HAP-1 (cell line): ENCODE measurements at regions not wholly inside any gene's neighbourhood (a gene's known extent, or its start where the extent isn't known, plus 50 kb on each side); places are given as distances from the start of the nearest gene placed in this dataset.
"Not testable (repeated sequence)": the region's sequence is repeated elsewhere in the genome, so short reads cannot be mapped to it uniquely, and the experiment has no call there.

ENCODE experiments used
- DNase-seq, 2 experiments: peaks; one replicate each; pipeline ENCODE4 v3.0.0-alpha.2; 2016 to 2020; ENCODE audit warnings: low spot score in 2 of 2
- H3K27me3 ChIP-seq: fragments of 250-450 bp; sonication (Bioruptor Pico); 2 replicates; pipeline ENCODE4 v1.5.1; 2020; ENCODE audit warnings: low read depth, mild to moderate bottlenecking, moderate library complexity
- H3K36me3 ChIP-seq: fragments of 250-450 bp; sonication (Bioruptor Pico); replicated peaks from 2 replicates; pipeline ENCODE4 v1.5.1; 2020; ENCODE audit warnings: mild to moderate bottlenecking
- H3K4me1 ChIP-seq: fragments of 250-450 bp; sonication (Bioruptor Pico); 2 replicates; pipeline ENCODE4 v1.5.1; 2020; ENCODE audit warnings: mild to moderate bottlenecking
- H3K4me3 ChIP-seq: fragments of 250-450 bp; sonication (Bioruptor Pico); 2 replicates; pipeline ENCODE4 v1.5.1; 2020; ENCODE audit warnings: mild to moderate bottlenecking, moderate library complexity
- H3K9me3 ChIP-seq: fragments of 250-450 bp; sonication (Bioruptor Pico); 2 replicates; pipeline ENCODE4 v1.5.1; 2020; ENCODE audit warnings: mild to moderate bottlenecking, moderate library complexity
- in situ Hi-C: fragments of 300-500 bp; cut with MboI; formaldehyde crosslinking; loops from 3 replicates; pipeline ENCODE4 v1.14.3; 2020; ENCODE audit warnings: low sequenced_read_pairs, inconsistent platforms, mixed read lengths

- H3K4me3 ChIP-seq = no peak overlapping the region
- in situ Hi-C loops = no loop called here
- H3K9me3 ChIP-seq = 0 out of 2 replicates have a peak, but pooled peaks cover 2% of the 10 kb centered on the region
- no peaks in the 10 kb centered on the region for H3K27me3 ChIP-seq
- no peaks in the 10 kb centered on the region for H3K36me3 ChIP-seq
- H3K4me1 ChIP-seq = no peaks in the 10 kb centered on the region
- peak in 1 of 2 experiments; percentile 21 for DNase-seq
These were observed 851.2 kb upstream of the EYS start for GRCh38 chr6:66558189-66558588.

GRCh38 chr6:66556936-66557335 lies 849.9 kb upstream of the EYS start:
- no peaks in the 10 kb centered on the region for H3K27me3 ChIP-seq
- in situ Hi-C loops = no loop called here
- H3K9me3 ChIP-seq = 0 out of 2 replicates have a peak, but pooled peaks cover 2% of the 10 kb centered on the region
- no peaks in the 10 kb centered on the region for H3K36me3 ChIP-seq
- no peak overlapping the region for H3K4me3 ChIP-seq
- DNase-seq = no peak
- H3K4me1 ChIP-seq = no peaks in the 10 kb centered on the region

- no peak overlapping the region for H3K4me3 ChIP-seq
- H3K4me1 ChIP-seq = no peaks in the 10 kb centered on the region
- no peak for DNase-seq
- peaks cover 2% of the 10 kb centered on the region; the same call in 1 of the 2 replicates for H3K9me3 ChIP-seq
- no peaks in the 10 kb centered on the region for H3K27me3 ChIP-seq
- no peaks in the 10 kb centered on the region for H3K36me3 ChIP-seq
- in situ Hi-C loops = no loop called here
These were observed 848.1 kb upstream of the EYS start for GRCh38 chr6:66555082-66555481.

- no peak for DNase-seq
- H3K4me1 ChIP-seq = no peaks in the 10 kb centered on the region; the same call in 1 of the 2 replicates
- no peak overlapping the region for H3K4me3 ChIP-seq
- H3K36me3 ChIP-seq = no peaks in the 10 kb centered on the region
- H3K27me3 ChIP-seq = no peaks in the 10 kb centered on the region
- peaks cover 2% of the 10 kb centered on the region; the same call in 1 of the 2 replicates for H3K9me3 ChIP-seq
- in situ Hi-C loops = no loop called here
These were observed 846.4 kb upstream of the EYS start for GRCh38 chr6:66553441-66553840.

- in situ Hi-C loops = no loop called here
- no peak overlapping the region for H3K4me3 ChIP-seq
- DNase-seq = no peak
- no peaks in the 10 kb centered on the region for H3K36me3 ChIP-seq
- no peaks in the 10 kb centered on the region for H3K9me3 ChIP-seq
- H3K4me1 ChIP-seq = no peaks in the 10 kb centered on the region
- no peaks in the 10 kb centered on the region for H3K27me3 ChIP-seq
These were observed 831.6 kb upstream of the EYS start for GRCh38 chr6:66538551-66539135.

- Histone ChIP-seq H3K9me3 (no peaks in the 10 kb centered on the region), H3K27me3 (no peaks in the 10 kb centered on the region), H3K4me3 (no peak overlapping the region), H3K36me3 (no peaks in the 10 kb centered on the region), H3K4me1 (no peaks in the 10 kb centered on the region)
- DNase-seq = no peak
- in situ Hi-C loops = no loop called here
These were observed 826.9 kb upstream of the EYS start for GRCh38 chr6:66533921-66534404.

GRCh38 chr6:66526061-66526460 lies 819.0 kb upstream of the EYS start:
- Histone ChIP-seq H3K4me1 (no peaks in the 10 kb centered on the region), H3K4me3 (no peak overlapping the region), H3K9me3 (no peaks in the 10 kb centered on the region), H3K27me3 (no peaks in the 10 kb centered on the region), H3K36me3 (no peaks in the 10 kb centered on the region)
- in situ Hi-C loops = no loop called here
- no peak for DNase-seq

- Histone ChIP-seq H3K4me3 (no peak overlapping the region), H3K4me1 (no peaks in the 10 kb centered on the region), H3K9me3 (no peaks in the 10 kb centered on the region), H3K36me3 (no peaks in the 10 kb centered on the region), H3K27me3 (no peaks in the 10 kb centered on the region)
- in situ Hi-C loops = no loop called here
- DNase-seq = no peak
These were observed 815.8 kb upstream of the EYS start for GRCh38 chr6:66522864-66523263.

- no peak for DNase-seq
- H3K9me3 ChIP-seq = no peaks in the 10 kb centered on the region
- H3K36me3 ChIP-seq = no peaks in the 10 kb centered on the region
- in situ Hi-C loops = no loop called here
- H3K4me3 ChIP-seq = no peak overlapping the region
- no peaks in the 10 kb centered on the region for H3K4me1 ChIP-seq
- no peaks in the 10 kb centered on the region for H3K27me3 ChIP-seq
These were observed 809.4 kb upstream of the EYS start for GRCh38 chr6:66516377-66516776.

GRCh38 chr6:66508433-66508832 lies 801.4 kb upstream of the EYS start:
- no peaks in the 10 kb centered on the region for H3K27me3 ChIP-seq
- no peaks in the 10 kb centered on the region for H3K36me3 ChIP-seq
- H3K9me3 ChIP-seq = no peaks in the 10 kb centered on the region
- no peaks in the 10 kb centered on the region for H3K4me1 ChIP-seq
- in situ Hi-C loops = no loop called here
- no peak overlapping the region for H3K4me3 ChIP-seq
- no peak for DNase-seq

- in situ Hi-C loops = no loop called here
- no peak overlapping the region for H3K4me3 ChIP-seq
- H3K4me1 ChIP-seq = no peaks in the 10 kb centered on the region
- no peaks in the 10 kb centered on the region for H3K36me3 ChIP-seq
- no peak for DNase-seq
- H3K27me3 ChIP-seq = no peaks in the 10 kb centered on the region
- H3K9me3 ChIP-seq = no peaks in the 10 kb centered on the region
These were observed 792.8 kb upstream of the EYS start for GRCh38 chr6:66499851-66500250.

- no peaks in the 10 kb centered on the region for H3K9me3 ChIP-seq
- in situ Hi-C loops = no loop called here
- DNase-seq = peak; percentile 43 to 60
- H3K27me3 ChIP-seq = no peaks in the 10 kb centered on the region
- H3K4me3 ChIP-seq = no peak overlapping the region
- H3K36me3 ChIP-seq = no peaks in the 10 kb centered on the region
- H3K4me1 ChIP-seq = no peaks in the 10 kb centered on the region
These were observed 789.6 kb upstream of the EYS start for GRCh38 chr6:66496659-66497058.

GRCh38 chr6:66494643-66495042 lies 787.6 kb upstream of the EYS start:
- DNase-seq, H3K27me3 ChIP-seq, H3K9me3 ChIP-seq, H3K4me3 ChIP-seq, H3K36me3 ChIP-seq, in situ Hi-C loops, H3K4me1 ChIP-seq: not testable (repeated sequence)

- Histone ChIP-seq H3K4me1 (no peaks in the 10 kb centered on the region; the same call in 1 of the 2 replicates), H3K4me3 (no peak overlapping the region), H3K9me3 (no peaks in the 10 kb centered on the region), H3K36me3 (no peaks in the 10 kb centered on the region), H3K27me3 (no peaks in the 10 kb centered on the region)
- in situ Hi-C loops = no loop called here
- no peak for DNase-seq
These were observed 782.4 kb upstream of the EYS start for GRCh38 chr6:66489269-66489987.
